ENCODE measurements at regions not wholly inside any gene's neighbourhood (a gene's known extent, or its start where the extent isn't known, plus 50 kb on each side); places are given as distances from the start of the nearest gene placed in this dataset.

GRCh38 chr12:126309278-126309677 is 1244.0 kb downstream of the AACS start:
- no peak for TF ChIP-seq CTCF (IDR thresholded peaks at IDR 0.05; ENCODE audit: insufficient read depth, low read length)
- TF ChIP-seq SPI1 (IDR thresholded peaks at IDR 0.05; ENCODE audit: borderline replicate concordance, low read depth): no peak
- no peak for TF ChIP-seq POLR2AphosphoS5 (IDR thresholded peaks at IDR 0.05; ENCODE audit: low read depth)
- no peak for TF ChIP-seq REST (IDR thresholded peaks at IDR 0.05; ENCODE audit: insufficient replicate concordance, low read depth)

All from HL-60 (cell line).